Fibroblast of lung (primary cell): ENCODE measurements at regions not wholly inside any gene's neighbourhood (a gene's known extent, or its start where the extent isn't known, plus 50 kb on each side); places are given as distances from the start of the nearest gene placed in this dataset.

Source experiments
- DNase-seq, 2 donors: peaks; one replicate each; pipeline versions ENCODE4 v3.0.0 to v3.0.0-alpha.2; 2010; ENCODE audit warnings: low read depth in 2 of 2
- H2AFZ ChIP-seq: 2 replicates; pipeline ENCODE4 v1.5.1; 2012; ENCODE audit warnings: low read length, control low read depth, inconsistent platforms
- H3K27ac ChIP-seq: 2 replicates; pipeline ENCODE4 v1.5.1; 2011; ENCODE audit warnings: low read length, control low read depth; ENCODE audit not compliant: insufficient read depth
- H3K27me3 ChIP-seq: 2 replicates; pipeline ENCODE4 v1.5.1; 2011; ENCODE audit warnings: mild to moderate bottlenecking, low read length; ENCODE audit not compliant: control insufficient read depth, insufficient read depth
- H3K36me3 ChIP-seq: 2 replicates; pipeline ENCODE4 v1.5.1; 2011; ENCODE audit warnings: low read length; ENCODE audit not compliant: control insufficient read depth, insufficient read depth
- H3K4me1 ChIP-seq: 2 replicates; pipeline ENCODE4 v1.5.1; 2011; ENCODE audit warnings: low read length; ENCODE audit not compliant: control insufficient read depth, insufficient read depth; ENCODE audit errors: extremely low read depth
- H3K4me2 ChIP-seq: 2 replicates; pipeline ENCODE4 v1.5.1; 2011; ENCODE audit warnings: low read length, control low read depth; ENCODE audit not compliant: insufficient read depth; ENCODE audit errors: extremely low read depth
- H3K4me3 ChIP-seq, 4 experiments: fragments of 200-600 bp in 1 of 4; sonication (generic) in 1 of 4; replicated peaks in 1 of 4; 2 replicates each; pipeline ENCODE4 v1.5.1; 2011 to 2016; ENCODE audit warnings: low read length in 4 of 4, low read depth in 3 of 4, mild to moderate bottlenecking in 3 of 4, control low read depth in 2 of 4, inconsistent platforms in 1 of 4, mixed read lengths in 1 of 4; ENCODE audit not compliant: insufficient read depth in 1 of 4; ENCODE audit errors: control extremely low read depth in 1 of 4
- H3K79me2 ChIP-seq: 2 replicates; pipeline ENCODE4 v1.5.1; 2012; ENCODE audit warnings: mild to moderate bottlenecking, low read length, inconsistent platforms; ENCODE audit not compliant: control insufficient read depth, insufficient read depth
- H3K9ac ChIP-seq: 2 replicates; pipeline ENCODE4 v1.5.1; 2011; ENCODE audit warnings: mild to moderate bottlenecking, low read length, control low read depth; ENCODE audit not compliant: insufficient read depth
- H3K9me3 ChIP-seq: 2 replicates; pipeline ENCODE4 v1.5.1; 2012; ENCODE audit warnings: low read depth, low read length; ENCODE audit not compliant: control insufficient read depth, insufficient read depth
- H4K20me1 ChIP-seq: 2 replicates; pipeline ENCODE4 v1.5.1; 2011; ENCODE audit warnings: low read length; ENCODE audit not compliant: control insufficient read depth, insufficient read depth; ENCODE audit errors: extremely low read depth
- EZH2 ChIP-seq: IDR thresholded peaks from 2 replicates; pipeline ENCODE4 v1.5.1; 2012; ENCODE audit warnings: low read length, control low read depth, mild to moderate bottlenecking; ENCODE audit errors: missing control alignments
- TF ChIP-seq, protein P1 (sequence below), 2 donors: IDR thresholded peaks in 1 of 2; conservative IDR thresholded peaks in 1 of 2; 1 replicate in 1 of 2; 2 replicates in 1 of 2; pipeline ENCODE4 v1.5.1; 2011 to 2012; ENCODE audit warnings: low read length in 2 of 2, control low read depth in 1 of 2, inconsistent platforms in 1 of 2, low read depth in 1 of 2, mild to moderate bottlenecking in 1 of 2

DNA sequence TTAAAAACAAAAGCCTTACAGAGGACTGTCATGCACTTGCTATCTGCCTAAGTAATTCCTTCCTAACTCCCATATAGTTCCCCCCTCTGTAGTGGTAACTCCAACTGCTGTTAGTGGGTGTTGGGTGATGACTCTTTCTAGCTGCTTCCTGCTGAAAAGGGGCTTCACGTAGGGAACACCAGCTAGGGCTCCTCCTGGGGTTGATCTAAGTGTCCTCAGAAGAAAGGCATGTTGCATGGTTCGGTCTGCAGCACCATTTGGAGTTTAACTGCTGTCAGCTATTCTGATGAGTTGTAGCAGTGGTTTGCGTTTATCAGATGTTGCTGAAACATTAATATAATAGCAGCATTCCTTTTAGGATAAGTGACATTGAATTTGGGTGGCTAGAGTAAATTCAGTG, 281.9 kb upstream of the TUSC1 start:
- H3K9me3 ChIP-seq, result no peaks in the 10 kb centered on the region
- no peaks in the 10 kb centered on the region for H3K79me2 ChIP-seq
- H3K4me2 ChIP-seq, result no peak overlapping the region
- TF ChIP-seq EZH2, result no peak
- TF ChIP-seq, protein P1, sequence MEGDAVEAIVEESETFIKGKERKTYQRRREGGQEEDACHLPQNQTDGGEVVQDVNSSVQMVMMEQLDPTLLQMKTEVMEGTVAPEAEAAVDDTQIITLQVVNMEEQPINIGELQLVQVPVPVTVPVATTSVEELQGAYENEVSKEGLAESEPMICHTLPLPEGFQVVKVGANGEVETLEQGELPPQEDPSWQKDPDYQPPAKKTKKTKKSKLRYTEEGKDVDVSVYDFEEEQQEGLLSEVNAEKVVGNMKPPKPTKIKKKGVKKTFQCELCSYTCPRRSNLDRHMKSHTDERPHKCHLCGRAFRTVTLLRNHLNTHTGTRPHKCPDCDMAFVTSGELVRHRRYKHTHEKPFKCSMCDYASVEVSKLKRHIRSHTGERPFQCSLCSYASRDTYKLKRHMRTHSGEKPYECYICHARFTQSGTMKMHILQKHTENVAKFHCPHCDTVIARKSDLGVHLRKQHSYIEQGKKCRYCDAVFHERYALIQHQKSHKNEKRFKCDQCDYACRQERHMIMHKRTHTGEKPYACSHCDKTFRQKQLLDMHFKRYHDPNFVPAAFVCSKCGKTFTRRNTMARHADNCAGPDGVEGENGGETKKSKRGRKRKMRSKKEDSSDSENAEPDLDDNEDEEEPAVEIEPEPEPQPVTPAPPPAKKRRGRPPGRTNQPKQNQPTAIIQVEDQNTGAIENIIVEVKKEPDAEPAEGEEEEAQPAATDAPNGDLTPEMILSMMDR (conservative IDR thresholded peaks at IDR 0.05 in 1 of 2, IDR thresholded peaks at IDR 0.05 in 1 of 2; ENCODE audit: low read depth in 1 of 2, low read length in 2 of 2), result no peak
- no peak for DNase-seq
- H3K27me3 ChIP-seq, result no peaks in the 10 kb centered on the region
- H2AFZ ChIP-seq, result no peak overlapping the region
- no peak overlapping the region for H3K27ac ChIP-seq
- no peaks in the 10 kb centered on the region for H4K20me1 ChIP-seq
- H3K9ac ChIP-seq, result no peak overlapping the region
- no peaks in the 10 kb centered on the region for H3K4me1 ChIP-seq
- H3K4me3 ChIP-seq, result no peak overlapping the region
- no peaks in the 10 kb centered on the region for H3K36me3 ChIP-seq

DNA sequence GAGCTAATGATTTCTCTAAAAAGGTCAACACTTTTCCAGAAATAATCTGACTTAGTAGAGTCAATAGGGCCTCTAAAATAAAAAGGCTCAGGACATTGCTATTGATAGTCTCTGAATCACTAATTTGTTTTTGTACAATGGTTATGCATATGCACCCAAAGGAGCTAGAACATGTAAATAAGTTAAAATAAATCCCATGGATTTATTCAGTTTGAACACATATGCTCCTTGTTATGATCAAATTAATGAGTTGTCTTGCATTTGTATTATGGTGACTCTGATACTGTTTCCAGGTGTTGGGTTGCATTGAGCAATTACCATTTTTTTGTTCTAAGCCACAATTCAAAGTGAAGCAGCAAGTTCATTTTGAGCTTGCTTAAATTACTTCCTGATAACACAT, 276.0 kb upstream of the TUSC1 start:
- no peaks in the 10 kb centered on the region for H4K20me1 ChIP-seq
- H3K4me2 ChIP-seq, result no peak overlapping the region
- no peaks in the 10 kb centered on the region for H3K9me3 ChIP-seq
- H3K4me3 ChIP-seq, result no peak overlapping the region
- DNase-seq, result no peak
- no peak overlapping the region for H3K27ac ChIP-seq
- H3K4me1 ChIP-seq, result no peaks in the 10 kb centered on the region
- TF ChIP-seq EZH2, result no peak
- TF ChIP-seq, protein P1 (conservative IDR thresholded peaks at IDR 0.05 in 1 of 2, IDR thresholded peaks at IDR 0.05 in 1 of 2; ENCODE audit: low read depth in 1 of 2, low read length in 2 of 2), result no peak
- H3K9ac ChIP-seq, result no peak overlapping the region
- H2AFZ ChIP-seq, result no peak overlapping the region
- no peaks in the 10 kb centered on the region for H3K27me3 ChIP-seq
- H3K79me2 ChIP-seq, result no peaks in the 10 kb centered on the region
- H3K36me3 ChIP-seq, result no peaks in the 10 kb centered on the region

DNA sequence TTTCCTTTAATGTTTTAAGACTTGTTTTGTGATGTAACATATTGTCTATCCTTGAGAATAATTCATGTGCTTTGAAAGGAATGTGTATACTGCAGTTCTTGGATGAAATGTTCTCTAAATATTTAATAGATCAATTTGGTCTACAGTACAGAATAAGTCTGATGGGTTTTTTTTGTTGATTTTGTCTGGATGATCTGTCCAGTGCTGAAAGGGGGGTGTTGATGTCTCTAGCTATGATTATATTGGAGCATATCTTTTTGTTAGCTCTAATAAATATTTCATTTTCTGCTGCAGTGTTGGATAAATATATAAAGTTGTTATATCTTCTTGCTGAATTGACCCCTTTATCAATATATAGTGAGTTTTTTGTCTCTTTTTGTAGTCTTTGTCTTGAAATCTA, 269.9 kb upstream of the TUSC1 start:
- no peak overlapping the region for H3K9ac ChIP-seq
- H3K36me3 ChIP-seq, result no peaks in the 10 kb centered on the region
- no peak overlapping the region for H3K27ac ChIP-seq
- H3K4me1 ChIP-seq, result no peaks in the 10 kb centered on the region
- H4K20me1 ChIP-seq, result no peaks in the 10 kb centered on the region
- no peak overlapping the region for H2AFZ ChIP-seq
- TF ChIP-seq, protein P1 (conservative IDR thresholded peaks at IDR 0.05 in 1 of 2, IDR thresholded peaks at IDR 0.05 in 1 of 2; ENCODE audit: low read depth in 1 of 2, low read length in 2 of 2), result no peak
- no peak for TF ChIP-seq EZH2
- H3K4me2 ChIP-seq, result no peak overlapping the region
- no peaks in the 10 kb centered on the region for H3K27me3 ChIP-seq
- no peak for DNase-seq
- H3K4me3 ChIP-seq, result no peak overlapping the region
- no peaks in the 10 kb centered on the region for H3K79me2 ChIP-seq
- H3K9me3 ChIP-seq, result no peaks in the 10 kb centered on the region
